Thyroid gland (tissue), 4 donors: ENCODE measurements at regions not wholly inside any gene's neighbourhood (a gene's known extent, or its start where the extent isn't known, plus 50 kb on each side); places are given as distances from the start of the nearest gene placed in this dataset.

Source experiments
- DNase-seq, 2 donors: peaks; one replicate each; pipeline ENCODE4 v3.0.0-alpha.2; 2019
- H3K27ac ChIP-seq, 3 donors: fragments of 200-600 bp; sonication (generic); 1 replicate in 2 of 3; 2 replicates in 1 of 3; pipeline ENCODE4 v1.5.1; 2016 to 2019; ENCODE audit warnings: mild to moderate bottlenecking in 1 of 3, moderate library complexity in 1 of 3
- H3K27me3 ChIP-seq: fragments of 200-600 bp; sonication (generic); one replicate; pipeline ENCODE4 v1.5.1; 2019
- H3K36me3 ChIP-seq, 2 donors: fragments of 200-600 bp; sonication (generic); one replicate each; pipeline ENCODE4 v1.5.1; 2016 to 2019
- H3K4me1 ChIP-seq, 2 donors: fragments of 200-600 bp; sonication (generic); one replicate each; pipeline ENCODE4 v1.5.1; 2017 to 2019
- H3K4me3 ChIP-seq, 3 donors: fragments of 200-600 bp; sonication (generic); replicated peaks in 1 of 3; 1 replicate in 2 of 3; 2 replicates in 1 of 3; pipeline ENCODE4 v1.5.1; 2016; ENCODE audit warnings: mild to moderate bottlenecking in 1 of 3
- H3K9me3 ChIP-seq: fragments of 200-600 bp; sonication (generic); one replicate; pipeline ENCODE4 v1.5.1; 2017
- CTCF ChIP-seq, 6 experiments: fragments of 200-600 bp in 3 of 6; fragments of 450-650 bp in 3 of 6; sonication (generic) in 3 of 6; IDR thresholded peaks; one replicate each; pipeline ENCODE4 v1.5.1; 2016 to 2019; ENCODE audit warnings: antibody characterized with exemption in 6 of 6, mild to moderate bottlenecking in 2 of 6, inconsistent platforms in 1 of 6, moderate library complexity in 1 of 6
- POLR2A ChIP-seq, 2 donors: fragments of 450-650 bp; IDR thresholded peaks; one replicate each; pipeline ENCODE4 v1.6.1; 2017; ENCODE audit warnings: antibody characterized with exemption in 2 of 2, mild to moderate bottlenecking in 2 of 2, moderate library complexity in 1 of 2
- WGBS, 2 donors: methylation state at CpG; one replicate each; pipeline ENCODE4 v1.1.5; 2017; 5-methylcytosine and 5-hydroxymethylcytosine counted together
- intact Hi-C: fragments of 100-400 bp; cut with DNase I; formaldehyde crosslinking; loops from one replicate; pipeline ENCODE4 v1.15.1; 2023

DNA sequence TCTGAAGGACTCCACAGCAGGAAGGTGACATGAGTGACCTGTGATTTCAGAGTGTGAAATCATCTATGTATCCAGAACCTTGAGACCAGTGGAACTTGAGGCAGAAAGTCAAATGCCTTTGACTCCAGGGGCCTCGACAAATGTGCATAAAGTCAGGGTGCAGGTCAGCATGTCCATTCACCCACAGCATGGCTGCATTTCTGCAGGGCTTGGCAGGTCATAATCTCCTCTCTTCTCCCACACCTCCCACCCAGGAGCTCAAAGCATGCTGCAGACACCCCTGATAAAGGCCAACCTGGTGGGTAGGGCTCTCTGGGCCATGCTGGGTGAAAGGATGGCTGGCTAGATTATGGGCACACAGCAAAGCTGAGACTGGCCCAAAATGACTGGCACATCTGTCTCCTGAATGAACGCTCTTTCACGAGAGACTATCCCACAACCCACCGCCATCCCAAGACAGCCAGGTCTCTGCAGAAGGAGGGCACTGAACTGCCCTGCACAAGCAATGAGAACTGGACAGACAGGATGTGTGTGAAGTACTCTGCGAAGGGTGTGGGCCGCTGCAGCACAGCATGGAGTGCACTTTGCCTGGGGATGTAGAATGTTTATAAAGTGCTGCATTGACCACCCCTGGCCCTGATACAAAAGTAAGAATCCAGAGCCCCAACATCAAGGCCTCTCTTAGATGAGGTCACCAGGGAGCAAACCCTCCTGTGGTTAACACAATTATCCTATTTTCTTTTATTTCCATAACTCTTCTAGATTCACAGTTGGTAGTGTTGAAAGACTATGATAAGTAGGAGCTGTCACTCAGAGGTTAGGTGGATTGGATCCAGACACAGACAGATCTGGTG lies 78.2 kb upstream of the NXT1 start:
- no peak for DNase-seq
- Histone ChIP-seq H3K9me3 (no peaks in the 10 kb centered on the region), H3K36me3 (no peaks in the 10 kb centered on the region), H3K27ac (no peak overlapping the region), H3K27me3 (no peaks in the 10 kb centered on the region), H3K4me3 (no peak overlapping the region), H3K4me1 (no peaks in the 10 kb centered on the region)
- WGBS, 2 donors = 56 to 73% methylated on average over 5 to 6 of the region's 6 CpGs
- intact Hi-C loops = no loop called here
- TF ChIP-seq POLR2A (IDR thresholded peaks at IDR 0.05) (no peak), CTCF (IDR thresholded peaks at IDR 0.05) (no peak)

- no peaks in the 10 kb centered on the region for H3K27me3 ChIP-seq
- 44 to 50% methylated on average over 11 of the region's 11 CpGs for WGBS, 2 donors
- H3K27ac ChIP-seq = peak overlapping the region in 2 of 3 donors; percentile 5 to 33
- H3K36me3 ChIP-seq = no peaks in the 10 kb centered on the region
- H3K4me3 ChIP-seq = no peak overlapping the region
- DNase-seq = no peak
- TF ChIP-seq CTCF (IDR thresholded peaks at IDR 0.05) = no peak
- no peak for TF ChIP-seq POLR2A (IDR thresholded peaks at IDR 0.05)
- no peaks in the 10 kb centered on the region for H3K4me1 ChIP-seq
- H3K9me3 ChIP-seq = no peaks in the 10 kb centered on the region
- intact Hi-C loops = no loop called here
Observed at GRCh38 chr20:23270382-23270911, 80.1 kb upstream of the NXT1 start.

DNA sequence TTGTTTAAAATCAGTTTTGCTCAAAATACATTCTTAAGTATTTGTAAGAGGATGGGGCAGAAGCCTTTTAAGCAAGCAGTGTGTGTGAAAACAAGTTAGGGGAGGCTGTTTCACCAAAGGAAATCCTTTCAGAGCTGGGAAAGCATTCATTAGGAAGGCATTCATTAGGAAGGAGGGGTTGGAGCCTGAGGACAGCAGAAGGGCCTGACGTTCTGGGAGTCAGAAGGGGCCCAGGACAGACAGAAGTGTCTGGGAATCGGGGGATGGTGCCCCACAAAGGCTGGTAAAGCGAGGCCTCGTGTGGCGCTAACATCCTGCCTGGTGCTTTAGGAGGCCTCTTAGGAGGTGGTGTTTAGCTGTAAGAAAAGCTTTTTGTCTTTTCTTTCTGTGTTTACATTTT lies 80.6 kb upstream of the NXT1 start:
- Histone ChIP-seq H3K36me3 (no peaks in the 10 kb centered on the region), H3K27ac (peak overlapping the region in 2 of 3 donors; percentile 5 to 33), H3K4me3 (no peak overlapping the region), H3K4me1 (no peaks in the 10 kb centered on the region), H3K9me3 (no peaks in the 10 kb centered on the region), H3K27me3 (no peaks in the 10 kb centered on the region)
- intact Hi-C loops = no loop called here
- DNase-seq = no peak
- WGBS, 2 donors = 57 to 62% methylated on average over 5 of the region's 5 CpGs
- no peak for TF ChIP-seq POLR2A (IDR thresholded peaks at IDR 0.05)
- no peak for TF ChIP-seq CTCF (IDR thresholded peaks at IDR 0.05)

DNA sequence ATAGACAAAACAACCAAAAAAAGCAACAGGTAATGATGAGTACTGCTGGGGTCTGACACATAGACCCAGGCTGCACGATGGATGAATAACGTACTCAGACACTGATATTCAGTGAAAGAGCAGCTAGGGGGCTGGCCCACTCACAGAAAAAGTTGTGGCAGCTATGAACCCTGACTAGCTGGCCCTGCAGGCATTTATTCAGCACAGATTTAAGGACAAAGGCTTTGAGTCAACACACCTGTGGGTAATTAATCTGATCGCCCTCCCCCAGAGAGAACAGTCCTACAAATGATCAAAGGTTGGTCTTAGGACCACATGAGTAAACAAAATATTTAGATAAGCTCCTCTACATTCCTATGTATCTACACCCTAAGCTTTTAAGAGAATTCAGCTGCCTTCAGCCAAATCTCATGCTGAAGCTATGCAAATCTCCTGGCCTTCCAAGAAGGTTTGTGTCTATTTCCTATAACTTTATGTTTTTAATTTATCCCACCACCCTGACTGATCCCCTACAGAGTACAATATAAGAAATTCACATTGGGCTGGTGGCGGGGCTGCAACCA lies 81.7 kb upstream of the NXT1 start:
- no peaks in the 10 kb centered on the region for H3K4me1 ChIP-seq
- intact Hi-C loops = no loop called here
- no peaks in the 10 kb centered on the region for H3K36me3 ChIP-seq
- no peak for DNase-seq
- 87 to 91% methylated on average over 4 of the region's 4 CpGs for WGBS, 2 donors
- H3K27ac ChIP-seq = peak overlapping the region in 1 of 3 donors; percentile 5
- H3K9me3 ChIP-seq = no peaks in the 10 kb centered on the region
- no peak overlapping the region for H3K4me3 ChIP-seq
- no peaks in the 10 kb centered on the region for H3K27me3 ChIP-seq
- TF ChIP-seq POLR2A (IDR thresholded peaks at IDR 0.05) = no peak
- TF ChIP-seq CTCF (IDR thresholded peaks at IDR 0.05) = no peak

DNA sequence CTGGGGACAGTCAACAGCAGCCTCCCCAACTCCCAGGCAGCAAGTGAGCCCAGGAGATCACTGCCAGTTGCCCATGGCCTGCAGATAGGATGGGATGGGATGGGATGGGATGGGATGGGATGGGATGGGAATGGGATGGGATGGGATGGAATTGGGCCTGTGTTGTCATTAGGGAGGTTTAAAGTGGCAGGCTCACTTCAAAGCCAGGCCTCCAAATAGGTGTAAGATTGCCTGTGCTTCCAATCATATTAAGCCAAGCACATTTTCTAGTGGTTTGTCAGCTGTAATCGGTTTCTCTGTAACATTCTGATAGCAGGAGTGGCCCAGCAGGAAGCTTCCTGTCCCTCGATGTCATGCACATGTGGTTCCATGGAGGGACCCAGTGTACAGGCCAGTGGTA lies 82.7 kb upstream of the NXT1 start:
- no peak for TF ChIP-seq POLR2A (IDR thresholded peaks at IDR 0.05)
- no peak for TF ChIP-seq CTCF (IDR thresholded peaks at IDR 0.05)
- 80 to 93% methylated on average over 2 of the region's 2 CpGs for WGBS, 2 donors
- no peak for DNase-seq
- H3K4me3 ChIP-seq = no peak overlapping the region
- H3K4me1 ChIP-seq = no peaks in the 10 kb centered on the region
- no peaks in the 10 kb centered on the region for H3K36me3 ChIP-seq
- H3K27me3 ChIP-seq = no peaks in the 10 kb centered on the region
- intact Hi-C loops = no loop called here
- H3K27ac ChIP-seq = no peak overlapping the region
- no peaks in the 10 kb centered on the region for H3K9me3 ChIP-seq
